HCT116 (cell line): ENCODE measurements at regions not wholly inside any gene's neighbourhood (a gene's known extent, or its start where the extent isn't known, plus 50 kb on each side); places are given as distances from the start of the nearest gene placed in this dataset.

Experiments used
- EZH2phosphoT487 ChIP-seq: fragments of 200-600 bp; IDR thresholded peaks from 2 replicates; pipeline ENCODE4 v1.6.1; 2018; ENCODE audit warnings: antibody characterized with exemption, borderline replicate concordance
- JUND ChIP-seq: IDR thresholded peaks from 2 replicates; pipeline ENCODE4 v1.6.1; 2012
- SP1 ChIP-seq: IDR thresholded peaks from 2 replicates; pipeline ENCODE4 v1.6.1; 2012; ENCODE audit warnings: low read depth
- TF ChIP-seq, protein P1 (sequence below), 3 experiments: fragments of 200-600 bp in 1 of 3; sonication (generic) in 1 of 3; IDR thresholded peaks in 2 of 3; conservative IDR thresholded peaks in 1 of 3; 2 replicates each; pipeline ENCODE4 v1.5.1; 2012 to 2017; ENCODE audit warnings: low read depth in 2 of 3, low read length in 2 of 3, antibody characterized with exemption in 1 of 3, borderline replicate concordance in 1 of 3, control low read depth in 1 of 3, mild to moderate bottlenecking in 1 of 3, mixed read lengths in 1 of 3, mixed run types in 1 of 3, moderate library complexity in 1 of 3; ENCODE audit not compliant: insufficient read depth in 1 of 3

GRCh38 chr10:37684765-37685164, 172.6 kb downstream of the ZNF248 start:
- TF ChIP-seq SP1 (no peak), JUND (no peak), EZH2phosphoT487 (no peak)
- TF ChIP-seq, protein P1, sequence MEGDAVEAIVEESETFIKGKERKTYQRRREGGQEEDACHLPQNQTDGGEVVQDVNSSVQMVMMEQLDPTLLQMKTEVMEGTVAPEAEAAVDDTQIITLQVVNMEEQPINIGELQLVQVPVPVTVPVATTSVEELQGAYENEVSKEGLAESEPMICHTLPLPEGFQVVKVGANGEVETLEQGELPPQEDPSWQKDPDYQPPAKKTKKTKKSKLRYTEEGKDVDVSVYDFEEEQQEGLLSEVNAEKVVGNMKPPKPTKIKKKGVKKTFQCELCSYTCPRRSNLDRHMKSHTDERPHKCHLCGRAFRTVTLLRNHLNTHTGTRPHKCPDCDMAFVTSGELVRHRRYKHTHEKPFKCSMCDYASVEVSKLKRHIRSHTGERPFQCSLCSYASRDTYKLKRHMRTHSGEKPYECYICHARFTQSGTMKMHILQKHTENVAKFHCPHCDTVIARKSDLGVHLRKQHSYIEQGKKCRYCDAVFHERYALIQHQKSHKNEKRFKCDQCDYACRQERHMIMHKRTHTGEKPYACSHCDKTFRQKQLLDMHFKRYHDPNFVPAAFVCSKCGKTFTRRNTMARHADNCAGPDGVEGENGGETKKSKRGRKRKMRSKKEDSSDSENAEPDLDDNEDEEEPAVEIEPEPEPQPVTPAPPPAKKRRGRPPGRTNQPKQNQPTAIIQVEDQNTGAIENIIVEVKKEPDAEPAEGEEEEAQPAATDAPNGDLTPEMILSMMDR (IDR thresholded peaks at IDR 0.05 in 2 of 3, conservative IDR thresholded peaks at IDR 0.05 in 1 of 3; ENCODE audit: borderline replicate concordance in 1 of 3, insufficient read depth in 1 of 3, low read depth in 2 of 3, low read length in 2 of 3) = no peak
